ENCODE measurements at regions not wholly inside any gene's neighbourhood (a gene's known extent, or its start where the extent isn't known, plus 50 kb on each side); places are given as distances from the start of the nearest gene placed in this dataset.

DNA sequence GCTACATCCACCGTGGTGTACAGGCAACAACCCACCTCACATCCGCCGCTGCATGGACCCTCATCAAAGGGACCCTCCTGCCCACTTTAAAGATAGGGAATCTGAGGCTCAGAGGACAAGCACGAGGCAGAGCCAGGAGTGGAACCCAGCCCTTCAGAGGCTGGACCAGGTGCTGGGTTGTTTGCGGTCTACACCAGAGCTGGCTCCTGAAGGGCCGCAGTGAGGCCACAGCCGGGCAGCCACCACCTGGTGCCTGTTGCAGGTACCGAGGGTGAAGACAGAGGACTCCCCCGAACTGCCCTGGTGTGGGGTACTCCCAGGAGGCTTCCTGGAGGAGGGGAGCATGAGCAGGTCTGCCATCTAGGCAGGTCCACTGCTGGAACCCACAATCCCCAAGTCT, 78.8 kb downstream of the DHCR7 start:
- no peaks in the 10 kb centered on the region for H3K36me3 ChIP-seq (ENCODE audit: insufficient read depth, low read length)
- no peaks in the 10 kb centered on the region for H3K27me3 ChIP-seq (ENCODE audit: insufficient read depth, low read depth, low read length)
- no peaks in the 10 kb centered on the region for H3K9me3 ChIP-seq (ENCODE audit: low read length)
- H2AFZ ChIP-seq (ENCODE audit: low read depth, low read length) = no peak overlapping the region
- H3K9me2 ChIP-seq (ENCODE audit: insufficient read depth, low read length) = no peaks in the 10 kb centered on the region
- no peak overlapping the region for H3K4me3 ChIP-seq (ENCODE audit: low read length)
- no peak overlapping the region for H3K4me2 ChIP-seq (ENCODE audit: low read length)
- no peak overlapping the region for H3K9ac ChIP-seq (ENCODE audit: low read length)
- H3K27ac ChIP-seq (ENCODE audit: low read length) = no peak overlapping the region
- H4K20me1 ChIP-seq (ENCODE audit: insufficient read depth) = no peaks in the 10 kb centered on the region
- no peaks in the 10 kb centered on the region for H3K79me2 ChIP-seq (replicated peaks; ENCODE audit: insufficient read depth, low read length)
- TF ChIP-seq MXI1 (conservative IDR thresholded peaks at IDR 0.05; ENCODE audit: poor library complexity, severe bottlenecking) = no peak
- TF ChIP-seq POLR2AphosphoS5 (IDR thresholded peaks at IDR 0.05) = no peak
- H3F3A ChIP-seq (ENCODE audit: insufficient read depth, low read length, poor library complexity, severe bottlenecking) = no peaks in the 10 kb centered on the region

DNA sequence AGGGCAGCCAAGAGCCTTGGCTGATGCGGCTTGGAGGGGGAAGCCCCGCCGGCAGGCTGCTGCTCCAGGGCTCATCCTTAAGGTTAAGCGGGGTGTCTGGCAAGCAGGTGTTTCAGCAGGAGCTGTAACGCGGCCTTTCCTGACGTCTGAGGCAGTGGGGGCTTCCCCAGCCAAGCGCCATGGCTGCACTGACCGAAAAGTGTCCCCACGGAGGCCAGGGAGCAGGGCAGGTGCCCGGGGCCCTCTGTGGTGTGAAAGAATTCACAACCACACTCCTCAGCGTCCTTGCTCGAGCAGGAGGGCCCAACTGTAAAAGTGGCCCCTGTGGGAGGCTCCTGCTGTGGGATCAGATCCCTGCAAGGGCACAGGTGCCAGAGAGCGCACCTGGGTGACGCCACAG, 79.2 kb downstream of the DHCR7 start:
- no peaks in the 10 kb centered on the region for H3K9me2 ChIP-seq (ENCODE audit: insufficient read depth, low read length)
- no peak overlapping the region for H3K4me2 ChIP-seq (ENCODE audit: low read length)
- H3K9me3 ChIP-seq (ENCODE audit: low read length) = no peaks in the 10 kb centered on the region
- H3K27ac ChIP-seq (ENCODE audit: low read length) = no peak overlapping the region
- H4K20me1 ChIP-seq (ENCODE audit: insufficient read depth) = no peaks in the 10 kb centered on the region
- H3F3A ChIP-seq (ENCODE audit: insufficient read depth, low read length, poor library complexity, severe bottlenecking) = no peaks in the 10 kb centered on the region
- TF ChIP-seq EZH2 (IDR thresholded peaks at IDR 0.05; ENCODE audit: borderline replicate concordance, insufficient read depth, low read length, poor library complexity, severe bottlenecking) (no peak), MXI1 (conservative IDR thresholded peaks at IDR 0.05; ENCODE audit: poor library complexity, severe bottlenecking) (no peak), SMC3 (conservative IDR thresholded peaks at IDR 0.05; ENCODE audit: poor library complexity) (no peak), EP300 (conservative IDR thresholded peaks at IDR 0.05; ENCODE audit: poor library complexity, severe bottlenecking) (no peak), POLR2AphosphoS5 (IDR thresholded peaks at IDR 0.05) (no peak), RAD21 (conservative IDR thresholded peaks at IDR 0.05) (no peak), TAF1 (IDR thresholded peaks at IDR 0.05; ENCODE audit: low read depth) (no peak)
- TF ChIP-seq, protein P1, sequence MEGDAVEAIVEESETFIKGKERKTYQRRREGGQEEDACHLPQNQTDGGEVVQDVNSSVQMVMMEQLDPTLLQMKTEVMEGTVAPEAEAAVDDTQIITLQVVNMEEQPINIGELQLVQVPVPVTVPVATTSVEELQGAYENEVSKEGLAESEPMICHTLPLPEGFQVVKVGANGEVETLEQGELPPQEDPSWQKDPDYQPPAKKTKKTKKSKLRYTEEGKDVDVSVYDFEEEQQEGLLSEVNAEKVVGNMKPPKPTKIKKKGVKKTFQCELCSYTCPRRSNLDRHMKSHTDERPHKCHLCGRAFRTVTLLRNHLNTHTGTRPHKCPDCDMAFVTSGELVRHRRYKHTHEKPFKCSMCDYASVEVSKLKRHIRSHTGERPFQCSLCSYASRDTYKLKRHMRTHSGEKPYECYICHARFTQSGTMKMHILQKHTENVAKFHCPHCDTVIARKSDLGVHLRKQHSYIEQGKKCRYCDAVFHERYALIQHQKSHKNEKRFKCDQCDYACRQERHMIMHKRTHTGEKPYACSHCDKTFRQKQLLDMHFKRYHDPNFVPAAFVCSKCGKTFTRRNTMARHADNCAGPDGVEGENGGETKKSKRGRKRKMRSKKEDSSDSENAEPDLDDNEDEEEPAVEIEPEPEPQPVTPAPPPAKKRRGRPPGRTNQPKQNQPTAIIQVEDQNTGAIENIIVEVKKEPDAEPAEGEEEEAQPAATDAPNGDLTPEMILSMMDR (IDR thresholded peaks at IDR 0.05; ENCODE audit: poor library complexity, severe bottlenecking) = no peak
- TF ChIP-seq, protein P2, sequence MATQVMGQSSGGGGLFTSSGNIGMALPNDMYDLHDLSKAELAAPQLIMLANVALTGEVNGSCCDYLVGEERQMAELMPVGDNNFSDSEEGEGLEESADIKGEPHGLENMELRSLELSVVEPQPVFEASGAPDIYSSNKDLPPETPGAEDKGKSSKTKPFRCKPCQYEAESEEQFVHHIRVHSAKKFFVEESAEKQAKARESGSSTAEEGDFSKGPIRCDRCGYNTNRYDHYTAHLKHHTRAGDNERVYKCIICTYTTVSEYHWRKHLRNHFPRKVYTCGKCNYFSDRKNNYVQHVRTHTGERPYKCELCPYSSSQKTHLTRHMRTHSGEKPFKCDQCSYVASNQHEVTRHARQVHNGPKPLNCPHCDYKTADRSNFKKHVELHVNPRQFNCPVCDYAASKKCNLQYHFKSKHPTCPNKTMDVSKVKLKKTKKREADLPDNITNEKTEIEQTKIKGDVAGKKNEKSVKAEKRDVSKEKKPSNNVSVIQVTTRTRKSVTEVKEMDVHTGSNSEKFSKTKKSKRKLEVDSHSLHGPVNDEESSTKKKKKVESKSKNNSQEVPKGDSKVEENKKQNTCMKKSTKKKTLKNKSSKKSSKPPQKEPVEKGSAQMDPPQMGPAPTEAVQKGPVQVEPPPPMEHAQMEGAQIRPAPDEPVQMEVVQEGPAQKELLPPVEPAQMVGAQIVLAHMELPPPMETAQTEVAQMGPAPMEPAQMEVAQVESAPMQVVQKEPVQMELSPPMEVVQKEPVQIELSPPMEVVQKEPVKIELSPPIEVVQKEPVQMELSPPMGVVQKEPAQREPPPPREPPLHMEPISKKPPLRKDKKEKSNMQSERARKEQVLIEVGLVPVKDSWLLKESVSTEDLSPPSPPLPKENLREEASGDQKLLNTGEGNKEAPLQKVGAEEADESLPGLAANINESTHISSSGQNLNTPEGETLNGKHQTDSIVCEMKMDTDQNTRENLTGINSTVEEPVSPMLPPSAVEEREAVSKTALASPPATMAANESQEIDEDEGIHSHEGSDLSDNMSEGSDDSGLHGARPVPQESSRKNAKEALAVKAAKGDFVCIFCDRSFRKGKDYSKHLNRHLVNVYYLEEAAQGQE (IDR thresholded peaks at IDR 0.05; ENCODE audit: borderline replicate concordance) = no peak
- H2AFZ ChIP-seq (ENCODE audit: low read depth, low read length) = no peak overlapping the region
- no peaks in the 10 kb centered on the region for H3K27me3 ChIP-seq (ENCODE audit: insufficient read depth, low read depth, low read length)
- H3K9ac ChIP-seq (ENCODE audit: low read length) = no peak overlapping the region
- no peaks in the 10 kb centered on the region for H3K36me3 ChIP-seq (ENCODE audit: insufficient read depth, low read length)
- H3K79me2 ChIP-seq (replicated peaks; ENCODE audit: insufficient read depth, low read length) = no peaks in the 10 kb centered on the region
- H3K4me3 ChIP-seq (ENCODE audit: low read length) = no peak overlapping the region

DNA sequence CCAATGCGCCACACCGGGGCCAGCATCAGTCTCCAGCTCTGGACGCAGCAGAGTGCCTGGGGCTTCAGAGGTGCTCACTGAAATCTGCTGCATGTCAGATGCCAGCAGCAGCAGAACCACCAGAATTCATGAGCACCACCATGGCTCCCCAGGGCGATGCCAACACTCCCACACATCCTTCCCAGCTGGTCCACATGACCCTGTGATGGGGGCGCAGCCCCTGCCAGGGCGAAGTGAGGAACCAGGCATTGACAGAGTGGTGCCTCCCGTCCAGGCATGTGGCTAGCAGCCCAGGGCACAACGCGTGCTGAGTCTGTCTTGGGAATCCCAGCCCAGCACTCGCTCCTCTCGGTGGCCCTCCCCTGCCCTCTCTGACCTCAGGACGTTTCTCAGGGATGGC, 80.4 kb downstream of the DHCR7 start:
- TF ChIP-seq, protein P1 (IDR thresholded peaks at IDR 0.05; ENCODE audit: poor library complexity, severe bottlenecking) = no peak
- TF ChIP-seq SMC3 (conservative IDR thresholded peaks at IDR 0.05; ENCODE audit: poor library complexity) = no peak
- TF ChIP-seq, protein P2 (IDR thresholded peaks at IDR 0.05; ENCODE audit: borderline replicate concordance) = no peak
- no peak for TF ChIP-seq RAD21 (conservative IDR thresholded peaks at IDR 0.05)
- no peak for TF ChIP-seq TAF1 (IDR thresholded peaks at IDR 0.05; ENCODE audit: low read depth)
- TF ChIP-seq EZH2 (IDR thresholded peaks at IDR 0.05; ENCODE audit: borderline replicate concordance, insufficient read depth, low read length, poor library complexity, severe bottlenecking) = no peak
- TF ChIP-seq MXI1 (conservative IDR thresholded peaks at IDR 0.05; ENCODE audit: poor library complexity, severe bottlenecking) = no peak
- no peak for TF ChIP-seq EP300 (conservative IDR thresholded peaks at IDR 0.05; ENCODE audit: poor library complexity, severe bottlenecking)
- no peak for TF ChIP-seq POLR2AphosphoS5 (IDR thresholded peaks at IDR 0.05)

More for the DNA sequence above, 80.4 kb downstream of the DHCR7 start:
- no peaks in the 10 kb centered on the region for H3K9me3 ChIP-seq (ENCODE audit: low read length)
- no peaks in the 10 kb centered on the region for H3K79me2 ChIP-seq (replicated peaks; ENCODE audit: insufficient read depth, low read length)
- H3K27me3 ChIP-seq (ENCODE audit: insufficient read depth, low read depth, low read length) = no peaks in the 10 kb centered on the region
- no peaks in the 10 kb centered on the region for H4K20me1 ChIP-seq (ENCODE audit: insufficient read depth)
- H2AFZ ChIP-seq (ENCODE audit: low read depth, low read length) = no peak overlapping the region
- no peak overlapping the region for H3K27ac ChIP-seq (ENCODE audit: low read length)
- H3K9me2 ChIP-seq (ENCODE audit: insufficient read depth, low read length) = no peaks in the 10 kb centered on the region
- no peaks in the 10 kb centered on the region for H3K36me3 ChIP-seq (ENCODE audit: insufficient read depth, low read length)
- H3K9ac ChIP-seq (ENCODE audit: low read length) = no peak overlapping the region
- H3K4me2 ChIP-seq (ENCODE audit: low read length) = no peak overlapping the region
- no peak overlapping the region for H3K4me3 ChIP-seq (ENCODE audit: low read length)
- H3F3A ChIP-seq (ENCODE audit: insufficient read depth, low read length, poor library complexity, severe bottlenecking) = no peaks in the 10 kb centered on the region
